LNCaP clone FGC (cell line): ENCODE measurements at regions not wholly inside any gene's neighbourhood (a gene's known extent, or its start where the extent isn't known, plus 50 kb on each side); places are given as distances from the start of the nearest gene placed in this dataset.

Experiments
- DNase-seq: peaks from one replicate; pipeline ENCODE4 v3.0.0-alpha.2; 2011; ENCODE audit warnings: low read depth
- H3K4me3 ChIP-seq: 2 replicates; pipeline ENCODE4 v1.5.1; 2011; ENCODE audit warnings: mild to moderate bottlenecking, low read depth, low read length, control low read depth
- TF ChIP-seq, protein P1 (sequence below): IDR thresholded peaks from 2 replicates; pipeline ENCODE4 v1.5.1; 2012; ENCODE audit warnings: mild to moderate bottlenecking; ENCODE audit not compliant: control insufficient read depth, insufficient read depth; ENCODE audit errors: extremely low read depth

DNA sequence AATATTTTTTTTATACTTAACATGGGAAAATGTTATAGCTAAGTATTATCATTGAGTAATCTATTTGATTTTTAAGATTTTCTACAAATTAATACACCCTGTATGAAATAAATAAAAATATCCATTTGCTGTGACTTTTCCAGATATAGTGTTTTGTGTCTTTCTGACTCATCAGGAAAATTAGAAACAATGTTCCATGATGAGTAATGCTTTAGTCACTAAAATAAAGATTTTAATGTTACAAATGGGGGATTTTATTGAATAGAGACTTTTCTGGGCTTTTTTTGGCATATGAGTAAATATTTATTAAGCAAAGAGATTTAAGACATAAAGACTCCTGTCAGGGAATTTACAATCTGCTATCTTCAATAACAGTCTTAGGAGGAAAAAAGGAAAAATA, 279.2 kb upstream of the NOCT start:
- no peak overlapping the region for H3K4me3 ChIP-seq
- no peak for DNase-seq
- TF ChIP-seq, protein P1, sequence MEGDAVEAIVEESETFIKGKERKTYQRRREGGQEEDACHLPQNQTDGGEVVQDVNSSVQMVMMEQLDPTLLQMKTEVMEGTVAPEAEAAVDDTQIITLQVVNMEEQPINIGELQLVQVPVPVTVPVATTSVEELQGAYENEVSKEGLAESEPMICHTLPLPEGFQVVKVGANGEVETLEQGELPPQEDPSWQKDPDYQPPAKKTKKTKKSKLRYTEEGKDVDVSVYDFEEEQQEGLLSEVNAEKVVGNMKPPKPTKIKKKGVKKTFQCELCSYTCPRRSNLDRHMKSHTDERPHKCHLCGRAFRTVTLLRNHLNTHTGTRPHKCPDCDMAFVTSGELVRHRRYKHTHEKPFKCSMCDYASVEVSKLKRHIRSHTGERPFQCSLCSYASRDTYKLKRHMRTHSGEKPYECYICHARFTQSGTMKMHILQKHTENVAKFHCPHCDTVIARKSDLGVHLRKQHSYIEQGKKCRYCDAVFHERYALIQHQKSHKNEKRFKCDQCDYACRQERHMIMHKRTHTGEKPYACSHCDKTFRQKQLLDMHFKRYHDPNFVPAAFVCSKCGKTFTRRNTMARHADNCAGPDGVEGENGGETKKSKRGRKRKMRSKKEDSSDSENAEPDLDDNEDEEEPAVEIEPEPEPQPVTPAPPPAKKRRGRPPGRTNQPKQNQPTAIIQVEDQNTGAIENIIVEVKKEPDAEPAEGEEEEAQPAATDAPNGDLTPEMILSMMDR: no peak

DNA sequence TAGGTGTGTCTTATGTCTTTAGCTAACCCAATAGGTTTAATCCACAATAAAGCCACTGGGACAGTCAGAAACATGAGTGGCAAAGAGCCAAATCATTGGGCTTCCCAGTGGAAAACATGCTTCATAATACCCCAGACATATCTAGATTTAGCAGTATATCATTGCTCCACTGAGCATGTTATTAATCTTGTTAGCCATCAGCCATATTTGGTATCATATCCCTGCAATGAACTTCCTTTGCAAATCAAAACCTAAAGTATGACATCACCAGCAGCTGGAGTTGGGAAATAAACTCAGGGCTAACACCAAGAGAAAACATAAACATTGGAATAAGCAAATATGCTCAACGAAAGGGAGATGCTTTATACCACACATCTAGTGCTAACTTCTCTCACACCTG, 280.8 kb upstream of the NOCT start:
- H3K4me3 ChIP-seq: no peak overlapping the region
- DNase-seq: peak; percentile 7
- TF ChIP-seq, protein P1: no peak

DNA sequence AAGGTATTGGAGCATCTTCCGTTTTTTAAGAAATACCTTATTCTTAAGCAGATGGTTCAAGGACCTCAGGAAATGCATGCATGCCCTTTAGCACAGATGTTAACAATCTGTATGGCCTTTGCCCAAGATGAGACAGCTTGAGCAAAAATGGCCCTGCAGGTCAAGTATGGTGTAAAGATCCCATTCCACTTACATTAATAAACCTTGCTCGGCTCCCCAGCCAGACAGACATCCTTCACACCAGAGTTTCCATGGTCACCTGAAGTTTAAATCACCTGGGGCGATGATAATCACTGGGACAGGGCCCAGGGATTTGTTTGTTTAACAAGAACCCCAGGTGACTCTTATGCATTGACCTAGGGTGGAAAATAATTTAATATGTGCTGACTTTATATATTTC, 287.0 kb upstream of the NOCT start:
- TF ChIP-seq, protein P1: no peak
- H3K4me3 ChIP-seq: no peak overlapping the region
- DNase-seq: peak; percentile 7

DNA sequence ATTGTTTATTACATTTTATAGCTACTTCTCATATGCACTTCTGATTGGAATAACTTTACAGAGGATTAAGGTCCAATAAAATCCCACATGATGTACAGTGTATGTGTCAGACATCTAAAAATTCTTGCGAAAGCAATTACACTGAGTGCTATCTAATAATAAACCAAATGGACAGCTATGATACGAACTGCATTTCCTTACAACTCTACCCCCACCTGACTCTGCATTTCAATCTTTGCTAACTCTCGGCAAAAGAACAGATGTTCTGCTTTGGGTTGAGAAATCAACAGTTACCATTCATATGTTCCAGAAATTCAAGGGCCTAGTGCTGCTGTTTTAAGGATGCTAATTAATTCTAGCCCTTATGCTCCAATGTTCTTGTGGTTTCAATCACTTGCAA, 287.9 kb upstream of the NOCT start:
- TF ChIP-seq, protein P1: no peak
- DNase-seq: no peak
- H3K4me3 ChIP-seq: no peak overlapping the region

DNA sequence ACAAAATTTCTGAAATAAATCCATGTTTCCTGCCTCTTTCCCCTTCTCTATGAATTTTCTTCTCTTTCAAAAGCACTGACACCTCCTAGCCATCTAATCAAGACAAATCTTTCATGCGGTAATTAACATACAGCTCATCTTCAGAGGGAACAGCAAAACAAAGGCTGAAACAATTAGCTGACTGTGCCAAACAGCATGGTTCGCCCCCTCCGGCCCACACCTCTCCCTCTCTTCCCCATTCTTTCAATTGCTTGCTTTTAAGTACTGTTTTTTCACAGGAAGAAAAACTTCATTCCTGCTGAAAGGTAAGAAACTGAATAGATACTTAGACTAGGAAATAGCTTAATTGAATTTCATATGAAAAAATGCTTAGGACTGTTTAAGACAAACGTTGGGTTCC, 291.1 kb upstream of the NOCT start:
- no peak for DNase-seq
- no peak overlapping the region for H3K4me3 ChIP-seq

DNA sequence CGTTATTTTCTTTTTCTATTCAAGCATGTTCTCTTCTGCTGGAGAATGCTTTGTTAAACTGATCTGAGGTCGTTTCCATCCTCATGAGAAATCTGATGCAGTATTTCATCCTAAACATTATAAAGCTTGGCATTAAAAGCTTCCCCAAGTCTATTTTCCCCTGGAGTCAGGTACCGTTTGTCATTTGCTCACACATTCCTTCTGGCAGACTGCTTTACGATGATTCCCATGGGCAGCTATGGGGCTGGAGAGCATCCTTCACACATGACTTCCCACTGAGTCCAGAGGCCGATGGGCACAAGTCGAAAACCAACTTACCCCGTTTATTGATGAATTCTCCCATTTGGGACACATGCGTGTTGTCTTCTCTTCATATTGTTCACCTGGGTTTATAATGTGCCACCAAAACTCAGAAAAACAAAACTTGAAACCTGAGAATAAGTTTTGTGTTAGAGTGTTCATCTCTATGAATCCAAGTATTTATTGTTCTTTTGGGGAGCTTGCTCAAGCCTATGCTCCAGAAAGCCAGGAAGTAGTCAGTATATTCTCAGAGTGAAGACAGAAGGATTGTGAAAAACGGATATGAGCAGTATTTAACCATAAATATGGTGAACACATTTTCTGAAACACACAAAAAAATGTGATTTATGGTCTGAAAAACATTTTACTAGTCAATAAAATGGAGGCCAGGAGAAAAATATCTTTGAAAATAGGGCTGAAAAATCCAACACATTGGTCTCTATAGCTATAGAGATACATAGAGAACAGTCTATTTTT, 298.8 kb upstream of the NOCT start:
- DNase-seq: no peak
- TF ChIP-seq, protein P1: no peak
- H3K4me3 ChIP-seq: no peak overlapping the region

More for the DNA sequence above, 291.1 kb upstream of the NOCT start:
- TF ChIP-seq, protein P1: no peak

DNA sequence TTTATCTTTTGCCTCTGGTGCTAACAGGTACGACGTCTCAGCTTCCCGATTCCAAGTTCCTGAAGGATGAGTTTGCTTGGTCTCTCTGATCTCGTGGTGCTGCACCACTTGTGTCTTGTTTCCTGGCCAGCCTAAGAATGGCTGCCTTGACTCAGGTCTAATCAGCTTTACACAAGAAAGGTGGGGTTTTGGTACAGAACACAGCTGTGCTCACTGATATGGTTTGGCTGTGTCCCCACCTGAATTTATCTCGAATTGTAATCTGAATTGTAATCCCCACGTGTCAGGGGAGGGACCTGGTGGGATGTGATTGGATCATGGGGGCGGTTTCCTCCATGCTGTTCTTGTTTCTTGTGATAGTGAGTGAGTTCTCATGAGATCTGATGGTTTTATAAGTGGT, 305.3 kb upstream of the NOCT start:
- TF ChIP-seq, protein P1: no peak
- H3K4me3 ChIP-seq: no peak overlapping the region
- no peak for DNase-seq
